CD4-positive, CD25-positive, alpha-beta regulatory T cell (primary cell): ENCODE measurements at regions not wholly inside any gene's neighbourhood (a gene's known extent, or its start where the extent isn't known, plus 50 kb on each side); places are given as distances from the start of the nearest gene placed in this dataset.

Experiments
- ATAC-seq, 2 donors: fragments of 150-1000 bp; cut with Tn5 transposase; one replicate each; pipeline ENCODE4 v1.10.0; 2021; ENCODE audit warnings: low read depth in 2 of 2, moderate number of reproducible peaks in 2 of 2, moderate library complexity in 1 of 2
- DNase-seq, 3 donors: peaks; one replicate each; pipeline versions ENCODE4 v3.0.0 to v3.0.0-alpha.2; 2012 to 2022; ENCODE audit warnings: mixed read lengths in 1 of 3
- H3K27ac ChIP-seq: one replicate; pipeline ENCODE4 v1.7.0; 2013; ENCODE audit warnings: mild to moderate bottlenecking, low read length; ENCODE audit not compliant: insufficient read depth, poor library complexity, severe bottlenecking
- H3K27me3 ChIP-seq: one replicate; pipeline ENCODE4 v1.7.0; 2013; ENCODE audit warnings: low read length; ENCODE audit not compliant: control insufficient read depth, insufficient read depth
- H3K36me3 ChIP-seq: one replicate; pipeline ENCODE4 v1.7.0; 2013; ENCODE audit warnings: mild to moderate bottlenecking, low read length, moderate library complexity; ENCODE audit not compliant: control insufficient read depth, insufficient read depth
- H3K4me1 ChIP-seq: 2 replicates; pipeline ENCODE4 v1.7.0; 2013; ENCODE audit warnings: mild to moderate bottlenecking, low read length; ENCODE audit not compliant: insufficient read depth, control insufficient read depth, poor library complexity, severe bottlenecking
- H3K4me3 ChIP-seq: one replicate; pipeline ENCODE4 v1.7.0; 2013; ENCODE audit warnings: low read depth, mild to moderate bottlenecking, low read length, moderate library complexity
- H3K9me3 ChIP-seq, 2 experiments: 1 replicate in 1 of 2; 2 replicates in 1 of 2; pipeline ENCODE4 v1.7.0; 2013; ENCODE audit warnings: low read length in 2 of 2, mild to moderate bottlenecking in 1 of 2, moderate library complexity in 1 of 2; ENCODE audit not compliant: control insufficient read depth in 2 of 2
- H3K27ac Mint-ChIP-seq, 3 donors: one replicate each; pipeline ENCODE4 v1.8.0; 2020 to 2022; ENCODE audit warnings: mild to moderate bottlenecking in 3 of 3, mixed read lengths in 3 of 3, moderate library complexity in 2 of 3
- H3K27me3 Mint-ChIP-seq: one replicate; pipeline ENCODE4 v1.8.0; 2022; ENCODE audit warnings: mild to moderate bottlenecking, mixed read lengths
- H3K36me3 Mint-ChIP-seq: one replicate; pipeline ENCODE4 v1.8.0; 2020; ENCODE audit warnings: mixed read lengths
- H3K4me1 Mint-ChIP-seq, 4 donors: one replicate each; pipeline ENCODE4 v1.8.0; 2020 to 2022; ENCODE audit warnings: mixed read lengths in 4 of 4, mild to moderate bottlenecking in 1 of 4
- H3K4me3 Mint-ChIP-seq, 4 donors: one replicate each; pipeline ENCODE4 v1.8.0; 2020 to 2022; ENCODE audit warnings: mild to moderate bottlenecking in 4 of 4, mixed read lengths in 4 of 4, moderate library complexity in 3 of 4
- H3K9me3 Mint-ChIP-seq, 7 donors: one replicate each; pipeline ENCODE4 v1.8.0; 2020 to 2022; ENCODE audit warnings: mixed read lengths in 7 of 7, mild to moderate bottlenecking in 3 of 7, moderate library complexity in 2 of 7

DNA sequence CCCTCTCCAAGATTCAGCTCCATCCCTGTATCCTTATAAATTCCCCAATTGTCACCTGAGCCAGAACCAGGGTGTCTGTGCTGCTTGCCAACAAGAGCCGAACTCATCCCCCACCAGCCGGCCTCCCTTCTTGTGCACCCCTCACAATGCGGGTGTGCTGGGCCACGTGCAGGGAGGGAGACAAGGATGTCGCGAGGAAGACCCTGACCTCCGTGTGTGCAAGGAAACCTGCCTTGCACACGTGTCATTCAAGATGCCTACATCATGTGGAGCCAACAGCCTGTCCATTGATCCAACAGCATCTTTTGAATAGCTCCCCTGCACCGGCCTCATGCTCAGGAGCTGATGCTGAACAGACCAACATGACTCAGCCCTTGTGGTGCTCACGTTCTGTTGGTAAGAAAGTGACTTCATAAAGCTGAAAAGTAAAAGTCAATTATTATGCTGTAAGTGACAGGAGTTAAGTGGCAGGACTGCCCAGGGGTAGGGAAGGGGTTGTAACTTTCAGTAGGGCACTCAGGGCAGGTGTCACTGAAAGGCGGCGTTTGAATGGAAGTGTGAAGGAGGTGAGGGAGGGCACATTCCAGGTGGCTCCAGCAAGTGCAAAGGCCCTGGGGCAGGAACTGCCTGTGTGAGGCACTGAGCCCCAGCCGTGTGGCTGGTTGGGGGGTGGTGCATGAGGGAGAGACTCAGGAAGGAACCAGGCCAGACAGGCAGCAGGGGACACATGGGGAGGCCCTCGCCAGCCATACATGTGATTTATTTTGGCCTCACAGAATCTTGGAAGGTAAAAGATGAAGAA, 302.2 kb downstream of the FOXL1 start:
- Mint-ChIP-seq H3K27ac (no peak overlapping the region), H3K4me1 (no peaks in the 10 kb centered on the region), H3K4me3 (peak overlapping the region in 1 of 4 donors; percentile 47), H3K9me3 (peaks cover 0 to 3% (median 0%) of the 10 kb centered on the region in 7 donors), H3K27me3 (peaks cover 23% of the 10 kb centered on the region), H3K36me3 (no peaks in the 10 kb centered on the region)
- Histone ChIP-seq H3K9me3 (no peaks in the 10 kb centered on the region), H3K27me3 (peaks cover 6% of the 10 kb centered on the region), H3K27ac (no peak overlapping the region), H3K36me3 (no peaks in the 10 kb centered on the region), H3K4me3 (no peak overlapping the region), H3K4me1 (no peaks in the 10 kb centered on the region)
- DNase-seq (no peak), ATAC-seq (no peak)

DNA sequence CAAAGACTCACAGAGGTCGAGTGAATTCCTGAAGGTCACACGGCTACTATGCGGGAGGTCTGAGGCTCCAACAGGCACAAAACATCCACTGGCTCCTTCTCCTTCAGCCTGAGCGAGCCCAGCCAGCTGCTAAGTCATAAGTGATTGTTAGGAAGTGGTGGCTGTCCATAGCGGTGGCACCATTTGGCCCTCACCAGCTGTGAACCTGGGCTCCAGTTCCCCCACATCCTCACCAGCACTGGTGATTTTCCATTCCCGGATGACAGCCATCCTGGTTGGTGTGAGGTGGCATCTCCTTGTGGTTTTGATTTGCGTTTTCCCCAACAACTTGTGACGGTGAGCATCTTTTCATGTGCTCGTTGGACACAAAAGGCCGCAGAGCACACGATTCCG, 302.8 kb downstream of the FOXL1 start:
- Mint-ChIP-seq H3K27me3 (peaks cover 23% of the 10 kb centered on the region), H3K4me1 (no peaks in the 10 kb centered on the region), H3K4me3 (no peak overlapping the region), H3K9me3 (peaks cover 0 to 2% (median 0%) of the 10 kb centered on the region in 7 donors), H3K36me3 (no peaks in the 10 kb centered on the region), H3K27ac (no peak overlapping the region)
- DNase-seq (no peak), ATAC-seq (no peak)
- H3K27ac ChIP-seq = no peak overlapping the region
- H3K27me3 ChIP-seq = peaks cover 6% of the 10 kb centered on the region
- no peak overlapping the region for H3K4me3 ChIP-seq
- H3K9me3 ChIP-seq = no peaks in the 10 kb centered on the region
- no peaks in the 10 kb centered on the region for H3K36me3 ChIP-seq
- no peaks in the 10 kb centered on the region for H3K4me1 ChIP-seq

DNA sequence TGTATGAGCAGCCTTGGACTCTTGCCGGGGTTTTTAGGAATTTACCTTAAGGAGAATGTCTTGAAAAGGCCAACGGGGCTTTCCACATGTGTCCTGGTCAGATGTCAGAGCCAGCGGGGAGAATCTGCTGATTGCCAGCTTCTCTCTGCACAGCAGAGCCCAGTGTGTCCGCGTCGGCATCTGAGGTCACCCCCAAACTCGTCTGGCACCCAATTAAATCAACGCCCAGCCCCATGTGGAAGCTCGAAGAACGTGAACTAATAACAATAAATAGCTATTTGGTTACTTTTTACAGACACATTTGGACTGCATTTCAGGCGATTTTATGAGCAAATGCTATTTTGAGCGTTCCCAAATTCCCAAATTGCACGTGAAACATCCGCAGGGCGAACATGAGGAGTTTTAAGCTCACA, 303.5 kb downstream of the FOXL1 start:
- H3K27me3 ChIP-seq = peaks cover 6% of the 10 kb centered on the region
- no peak overlapping the region for H3K4me3 ChIP-seq
- no peaks in the 10 kb centered on the region for H3K9me3 ChIP-seq
- Mint-ChIP-seq H3K4me1 (no peaks in the 10 kb centered on the region), H3K27ac (no peak overlapping the region), H3K27me3 (peaks cover 23% of the 10 kb centered on the region), H3K9me3 (peaks cover 0 to 2% (median 0%) of the 10 kb centered on the region in 7 donors), H3K4me3 (no peak overlapping the region), H3K36me3 (no peaks in the 10 kb centered on the region)
- H3K4me1 ChIP-seq = no peaks in the 10 kb centered on the region
- no peak for ATAC-seq
- DNase-seq = no peak
- no peak overlapping the region for H3K27ac ChIP-seq
- H3K36me3 ChIP-seq = no peaks in the 10 kb centered on the region

DNA sequence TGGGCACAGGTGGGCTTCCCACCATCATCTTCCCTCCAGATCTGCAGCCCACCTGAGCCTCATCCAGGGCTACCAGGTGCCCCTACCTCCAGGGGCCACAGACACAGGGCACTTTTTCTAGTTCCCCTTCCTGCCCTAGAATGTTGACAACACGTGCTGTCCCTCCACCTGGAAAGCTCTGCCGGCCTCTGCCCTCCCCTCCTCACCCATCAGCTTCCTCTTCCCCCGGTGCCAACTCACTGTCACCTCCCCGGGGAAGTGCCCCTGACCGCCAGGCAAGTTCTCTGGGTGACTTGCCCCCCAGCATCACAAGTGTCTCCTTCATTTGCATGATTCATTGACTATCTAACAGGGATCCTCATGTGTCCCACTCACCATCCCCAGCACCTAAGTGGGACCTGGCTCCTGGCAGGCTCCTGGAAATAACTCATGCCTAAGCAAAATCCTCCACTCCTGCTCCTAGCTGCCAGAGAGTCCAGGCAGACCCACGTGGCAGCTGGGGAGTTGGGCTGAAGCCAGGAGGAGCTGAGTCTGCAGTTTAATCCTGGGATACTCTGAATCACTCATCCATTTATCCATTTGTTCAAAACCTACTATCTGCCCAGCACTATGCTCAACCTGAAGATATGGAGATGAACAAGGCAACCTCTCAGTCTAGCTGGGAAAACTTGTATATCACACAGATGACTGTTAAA, 304.4 kb downstream of the FOXL1 start:
- H3K4me3 Mint-ChIP-seq = no peak overlapping the region
- peaks cover 0 to 2% (median 0%) of the 10 kb centered on the region in 7 donors for H3K9me3 Mint-ChIP-seq
- H3K27ac ChIP-seq = no peak overlapping the region
- ATAC-seq = no peak
- H3K4me1 ChIP-seq = no peaks in the 10 kb centered on the region
- no peak overlapping the region for H3K4me3 ChIP-seq
- H3K27ac Mint-ChIP-seq = peak overlapping the region in 1 of 3 donors; percentile 23
- no peaks in the 10 kb centered on the region for H3K36me3 ChIP-seq
- H3K9me3 ChIP-seq = no peaks in the 10 kb centered on the region
- no peaks in the 10 kb centered on the region for H3K4me1 Mint-ChIP-seq
- DNase-seq = no peak
- peaks cover 6% of the 10 kb centered on the region for H3K27me3 ChIP-seq
- H3K27me3 Mint-ChIP-seq = peaks cover 21% of the 10 kb centered on the region
- no peaks in the 10 kb centered on the region for H3K36me3 Mint-ChIP-seq

DNA sequence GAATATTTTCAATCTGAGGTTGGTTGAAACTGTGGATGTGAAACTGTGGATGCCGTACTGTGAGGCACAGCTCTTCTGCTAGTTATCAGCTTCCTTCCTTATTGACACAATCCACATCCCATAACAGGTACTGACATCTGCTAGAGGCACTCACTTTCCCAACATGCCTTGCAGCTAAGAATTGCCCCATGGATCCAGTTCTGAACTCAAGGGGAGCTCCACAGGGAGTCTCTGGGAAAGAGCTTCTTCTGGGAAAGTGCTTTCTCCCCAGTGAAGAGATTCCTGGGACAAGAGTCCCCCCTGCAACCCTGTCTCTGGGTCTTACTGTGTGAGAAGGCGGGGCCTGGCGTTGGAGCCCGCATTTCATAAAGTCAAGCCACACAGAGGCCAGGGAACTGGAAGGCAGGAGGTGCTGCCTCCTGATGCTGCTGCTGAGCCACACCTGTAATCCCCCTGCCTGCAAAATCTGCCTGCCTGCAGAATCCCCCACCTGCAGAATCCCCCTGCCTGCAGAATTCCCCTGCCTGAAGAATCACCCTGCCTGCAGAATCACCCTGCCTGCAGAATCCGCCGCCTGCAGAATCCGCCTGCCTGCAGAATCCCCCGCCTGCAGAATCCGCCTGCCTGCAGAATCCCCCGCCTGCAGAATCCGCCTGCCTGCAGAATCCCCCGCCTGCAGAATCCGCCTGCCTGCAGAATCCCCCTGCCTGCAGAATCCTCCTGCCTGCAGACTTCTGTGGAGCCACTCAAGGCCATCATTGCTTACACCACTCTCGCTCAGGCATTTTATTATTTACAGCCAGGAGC, 305.4 kb downstream of the FOXL1 start:
- Histone ChIP-seq H3K27me3 (no peaks in the 10 kb centered on the region), H3K9me3 (no peaks in the 10 kb centered on the region), H3K27ac (no peak overlapping the region), H3K4me3 (no peak overlapping the region), H3K4me1 (no peaks in the 10 kb centered on the region), H3K36me3 (no peaks in the 10 kb centered on the region)
- ATAC-seq (no peak), DNase-seq (no peak)
- Mint-ChIP-seq H3K4me1 (no peaks in the 10 kb centered on the region), H3K36me3 (no peaks in the 10 kb centered on the region), H3K27ac (no peak overlapping the region), H3K4me3 (no peak overlapping the region), H3K27me3 (peaks cover 13% of the 10 kb centered on the region), H3K9me3 (peaks cover 0 to 2% (median 0%) of the 10 kb centered on the region in 7 donors)

DNA sequence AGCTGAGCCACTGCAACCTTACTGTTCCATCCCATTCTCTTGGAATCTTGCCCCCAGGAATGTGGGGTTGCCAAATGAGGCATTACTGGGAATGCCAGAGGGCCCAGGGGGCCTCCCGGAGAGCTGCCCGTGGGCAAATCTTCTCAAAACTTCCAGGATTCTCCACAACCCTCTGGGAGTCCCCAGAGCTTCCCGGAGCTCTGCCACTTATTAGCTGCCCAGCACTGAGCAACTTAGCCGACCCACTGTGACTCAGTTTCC, 306.0 kb downstream of the FOXL1 start:
- no peaks in the 10 kb centered on the region for H3K36me3 ChIP-seq
- Mint-ChIP-seq H3K4me3 (no peak overlapping the region), H3K27me3 (peaks cover 10% of the 10 kb centered on the region), H3K36me3 (no peaks in the 10 kb centered on the region), H3K4me1 (no peaks in the 10 kb centered on the region), H3K9me3 (peaks cover 0 to 2% (median 0%) of the 10 kb centered on the region in 7 donors), H3K27ac (no peak overlapping the region)
- no peaks in the 10 kb centered on the region for H3K27me3 ChIP-seq
- ATAC-seq = no peak
- H3K27ac ChIP-seq = no peak overlapping the region
- H3K4me1 ChIP-seq = no peaks in the 10 kb centered on the region
- H3K4me3 ChIP-seq = no peak overlapping the region
- no peaks in the 10 kb centered on the region for H3K9me3 ChIP-seq
- no peak for DNase-seq

DNA sequence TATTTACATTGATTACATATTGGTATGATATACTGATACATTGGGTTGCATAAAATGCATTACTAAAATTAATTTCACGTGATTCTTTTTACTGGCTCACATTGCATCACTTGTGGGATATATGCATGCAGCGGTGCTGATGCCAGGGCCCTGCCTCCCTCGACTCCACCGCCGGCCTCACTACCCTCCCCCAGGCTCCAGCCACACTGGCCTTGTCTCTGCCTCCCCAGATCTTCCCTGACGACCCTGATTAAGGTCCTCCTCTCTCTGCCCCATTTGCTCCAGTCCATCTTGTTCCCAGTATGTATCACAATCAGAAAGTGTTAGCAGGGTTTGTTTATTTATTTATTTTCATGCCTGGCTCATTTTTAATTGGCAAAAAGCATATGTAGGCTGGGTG, 306.8 kb downstream of the FOXL1 start:
- Histone ChIP-seq H3K4me1 (no peaks in the 10 kb centered on the region), H3K4me3 (no peak overlapping the region), H3K27ac (no peak overlapping the region), H3K27me3 (no peaks in the 10 kb centered on the region), H3K36me3 (no peaks in the 10 kb centered on the region), H3K9me3 (no peaks in the 10 kb centered on the region)
- peaks cover 5% of the 10 kb centered on the region for H3K27me3 Mint-ChIP-seq
- no peak overlapping the region for H3K4me3 Mint-ChIP-seq
- no peaks in the 10 kb centered on the region for H3K4me1 Mint-ChIP-seq
- no peak for ATAC-seq
- peaks cover 0 to 2% (median 0%) of the 10 kb centered on the region in 7 donors for H3K9me3 Mint-ChIP-seq
- H3K36me3 Mint-ChIP-seq = no peaks in the 10 kb centered on the region
- H3K27ac Mint-ChIP-seq = no peak overlapping the region
- no peak for DNase-seq
